ENCODE measurements at regions not wholly inside any gene's neighbourhood (a gene's known extent, or its start where the extent isn't known, plus 50 kb on each side); places are given as distances from the start of the nearest gene placed in this dataset.

- no peak for TF ChIP-seq CTCF (IDR thresholded peaks at IDR 0.05; ENCODE audit: low read depth, low read length, poor library complexity, severe bottlenecking)
- no peak for TF ChIP-seq EZH2phosphoT487 (IDR thresholded peaks at IDR 0.05; ENCODE audit: borderline replicate concordance, low read length)
These were observed 897.2 kb upstream of the INTU start for GRCh38 chr4:126735294-126736132.
